Upper lobe of left lung (tissue), 6 donors: ENCODE measurements at regions not wholly inside any gene's neighbourhood (a gene's known extent, or its start where the extent isn't known, plus 50 kb on each side); places are given as distances from the start of the nearest gene placed in this dataset.
"Not testable (repeated sequence)": the region's sequence is repeated elsewhere in the genome, so short reads cannot be mapped to it uniquely, and the experiment has no call there.

ENCODE experiments used
- ATAC-seq, 2 donors: fragments of 200-7000 bp; cut with Tn5 transposase; one replicate each; pipeline ENCODE4 v1.9.1; 2022; ENCODE audit warnings: mild to moderate bottlenecking in 2 of 2, moderate library complexity in 2 of 2; ENCODE audit not compliant: low FRiP score in 2 of 2
- DNase-seq, 2 donors: peaks; one replicate each; pipeline ENCODE4 v3.0.0-alpha.2; 2019 to 2020
- H3K27ac ChIP-seq, 4 donors: fragments of 200-600 bp; sonication (generic); one replicate each; pipeline ENCODE4 v1.5.1; 2016 to 2019
- H3K27me3 ChIP-seq, 4 donors: fragments of 200-600 bp; sonication (generic); one replicate each; pipeline ENCODE4 v1.5.1; 2017 to 2019
- H3K36me3 ChIP-seq, 4 donors: fragments of 200-600 bp; sonication (generic); one replicate each; pipeline ENCODE4 v1.5.1; 2016 to 2019
- H3K4me1 ChIP-seq, 4 donors: fragments of 200-600 bp; sonication (generic); one replicate each; pipeline ENCODE4 v1.5.1; 2018 to 2019
- H3K4me3 ChIP-seq, 4 donors: fragments of 200-600 bp; sonication (generic); one replicate each; pipeline ENCODE4 v1.5.1; 2017 to 2019; ENCODE audit warnings: mild to moderate bottlenecking in 2 of 4, moderate library complexity in 1 of 4
- H3K9me3 ChIP-seq, 4 donors: fragments of 200-600 bp; sonication (generic); one replicate each; pipeline ENCODE4 v1.5.1; 2018 to 2019
- EP300 ChIP-seq, 4 donors: sonication (generic); formaldehyde crosslinking; IDR thresholded peaks; one replicate each; pipeline ENCODE4 v1.5.1; 2017; ENCODE audit warnings: antibody characterized with exemption in 4 of 4, control low read depth in 2 of 4
- POLR2A ChIP-seq, 4 donors: fragments of 450-650 bp; IDR thresholded peaks; one replicate each; pipeline ENCODE4 v1.5.1; 2016 to 2017; ENCODE audit warnings: antibody characterized with exemption in 4 of 4, mild to moderate bottlenecking in 2 of 4
- POLR2AphosphoS5 ChIP-seq, 2 donors: sonication (generic); formaldehyde crosslinking; IDR thresholded peaks; one replicate each; pipeline ENCODE4 v1.5.1; 2017; ENCODE audit warnings: antibody characterized with exemption in 2 of 2
- WGBS, 2 donors: methylation state at CpG; one replicate each; pipeline ENCODE4 v1.1.5; 2017 to 2018; 5-methylcytosine and 5-hydroxymethylcytosine counted together
- TF ChIP-seq, protein P1 (sequence below), 6 experiments: fragments of 450-650 bp in 4 of 6; fragments of 200-600 bp in 2 of 6; sonication (generic) in 2 of 6; IDR thresholded peaks; one replicate each; pipeline ENCODE4 v1.5.1; 2016 to 2019; ENCODE audit warnings: antibody characterized with exemption in 6 of 6
- donor health status: DM: no; HTN: no; CAD: no; lungs with moderate emphysema.
- donor health status: DM: no; HTN: yes; CAD: no; lungs with severe emphysema.

DNA sequence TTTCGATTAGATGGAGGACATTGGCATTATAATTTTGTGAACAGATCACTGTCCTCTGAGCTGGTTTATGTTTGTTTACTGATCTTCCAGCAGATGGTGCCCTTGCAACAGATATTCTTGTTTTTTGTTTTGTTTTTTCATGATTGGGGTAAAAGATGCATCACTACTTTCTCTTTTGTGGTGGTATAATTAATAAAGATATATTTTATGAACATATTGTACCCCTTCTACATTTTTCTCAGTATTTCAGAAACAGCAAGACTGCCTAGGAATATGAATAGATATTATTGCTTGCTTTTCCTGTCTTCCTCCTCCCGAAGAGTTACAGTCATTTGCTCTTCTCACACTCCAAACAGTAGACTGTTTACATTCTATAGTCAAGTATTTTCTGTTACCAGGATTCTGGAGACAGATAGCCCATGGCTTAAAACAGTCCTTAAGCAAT is 905.2 kb downstream of the TRAM1L1 start:
- no peaks in the 10 kb centered on the region for H3K9me3 ChIP-seq
- DNase-seq (no peak), ATAC-seq (no peak)
- TF ChIP-seq POLR2A (IDR thresholded peaks at IDR 0.05) (no peak), POLR2AphosphoS5 (IDR thresholded peaks at IDR 0.05) (no peak), EP300 (IDR thresholded peaks at IDR 0.05) (no peak)
- TF ChIP-seq, protein P1, sequence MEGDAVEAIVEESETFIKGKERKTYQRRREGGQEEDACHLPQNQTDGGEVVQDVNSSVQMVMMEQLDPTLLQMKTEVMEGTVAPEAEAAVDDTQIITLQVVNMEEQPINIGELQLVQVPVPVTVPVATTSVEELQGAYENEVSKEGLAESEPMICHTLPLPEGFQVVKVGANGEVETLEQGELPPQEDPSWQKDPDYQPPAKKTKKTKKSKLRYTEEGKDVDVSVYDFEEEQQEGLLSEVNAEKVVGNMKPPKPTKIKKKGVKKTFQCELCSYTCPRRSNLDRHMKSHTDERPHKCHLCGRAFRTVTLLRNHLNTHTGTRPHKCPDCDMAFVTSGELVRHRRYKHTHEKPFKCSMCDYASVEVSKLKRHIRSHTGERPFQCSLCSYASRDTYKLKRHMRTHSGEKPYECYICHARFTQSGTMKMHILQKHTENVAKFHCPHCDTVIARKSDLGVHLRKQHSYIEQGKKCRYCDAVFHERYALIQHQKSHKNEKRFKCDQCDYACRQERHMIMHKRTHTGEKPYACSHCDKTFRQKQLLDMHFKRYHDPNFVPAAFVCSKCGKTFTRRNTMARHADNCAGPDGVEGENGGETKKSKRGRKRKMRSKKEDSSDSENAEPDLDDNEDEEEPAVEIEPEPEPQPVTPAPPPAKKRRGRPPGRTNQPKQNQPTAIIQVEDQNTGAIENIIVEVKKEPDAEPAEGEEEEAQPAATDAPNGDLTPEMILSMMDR (IDR thresholded peaks at IDR 0.05), result no peak
- no peaks in the 10 kb centered on the region for H3K27me3 ChIP-seq
- WGBS, 2 donors, result 8 to 23% methylated on average over 2 of the region's 2 CpGs
- H3K4me1 ChIP-seq, result no peaks in the 10 kb centered on the region
- H3K27ac ChIP-seq, result no peak overlapping the region
- no peaks in the 10 kb centered on the region for H3K36me3 ChIP-seq
- H3K4me3 ChIP-seq, result no peak overlapping the region

DNA sequence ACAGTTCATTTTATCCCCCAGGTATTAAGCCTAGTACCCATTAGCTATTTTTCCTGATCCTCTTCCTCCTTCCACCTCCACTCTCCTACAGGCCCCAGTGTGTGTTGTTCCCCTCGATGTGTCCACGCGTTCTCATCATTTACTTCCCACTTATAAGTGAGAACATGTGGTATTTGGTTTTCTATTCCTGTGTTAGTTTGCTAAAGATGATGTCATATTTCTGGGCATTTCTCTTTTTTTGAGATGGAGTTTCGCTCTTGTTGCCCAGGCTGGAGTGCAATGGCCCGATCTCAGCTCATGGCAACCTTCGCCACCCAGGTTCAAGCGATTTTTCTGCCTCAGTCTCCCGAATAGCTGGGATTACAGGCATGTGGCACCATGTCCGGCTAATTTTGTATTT is 934.0 kb downstream of the TRAM1L1 start:
- not testable (repeated sequence) for DNase-seq, H3K27ac ChIP-seq, H3K4me3 ChIP-seq, ATAC-seq, H3K4me1 ChIP-seq, H3K27me3 ChIP-seq, H3K36me3 ChIP-seq, H3K9me3 ChIP-seq
- 85 to 95% methylated on average over 9 of the region's 9 CpGs for WGBS, 2 donors

DNA sequence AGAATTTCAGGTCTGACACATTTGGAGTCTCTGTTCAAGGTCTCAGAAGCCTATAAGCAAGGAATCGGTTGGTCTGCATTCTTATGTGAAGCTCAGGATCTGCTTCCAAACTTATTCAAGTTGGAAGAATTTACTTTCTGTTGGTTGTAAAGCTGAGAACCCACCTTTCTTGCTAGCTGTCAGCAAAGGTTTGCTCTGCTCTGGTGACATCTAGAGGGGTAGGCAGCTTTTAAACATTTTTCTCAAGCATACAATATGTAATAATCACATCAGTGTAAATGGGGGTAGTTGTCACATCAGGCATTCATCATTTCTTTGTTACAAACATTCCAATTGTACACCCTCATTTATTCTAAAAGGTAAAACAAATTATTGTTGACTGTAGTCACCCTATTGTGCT is 935.2 kb downstream of the TRAM1L1 start:
- H3K36me3 ChIP-seq, result no peaks in the 10 kb centered on the region
- H3K4me3 ChIP-seq, result no peak overlapping the region
- no peaks in the 10 kb centered on the region for H3K9me3 ChIP-seq
- H3K27ac ChIP-seq, result no peak overlapping the region
- WGBS, 2 donors, result 90 to 100% methylated on average over 1 of the region's 1 CpG
- DNase-seq (no peak), ATAC-seq (no peak)
- H3K27me3 ChIP-seq, result no peaks in the 10 kb centered on the region
- TF ChIP-seq POLR2A (IDR thresholded peaks at IDR 0.05), result no peak
- TF ChIP-seq EP300 (IDR thresholded peaks at IDR 0.05), result no peak
- H3K4me1 ChIP-seq, result no peaks in the 10 kb centered on the region

DNA sequence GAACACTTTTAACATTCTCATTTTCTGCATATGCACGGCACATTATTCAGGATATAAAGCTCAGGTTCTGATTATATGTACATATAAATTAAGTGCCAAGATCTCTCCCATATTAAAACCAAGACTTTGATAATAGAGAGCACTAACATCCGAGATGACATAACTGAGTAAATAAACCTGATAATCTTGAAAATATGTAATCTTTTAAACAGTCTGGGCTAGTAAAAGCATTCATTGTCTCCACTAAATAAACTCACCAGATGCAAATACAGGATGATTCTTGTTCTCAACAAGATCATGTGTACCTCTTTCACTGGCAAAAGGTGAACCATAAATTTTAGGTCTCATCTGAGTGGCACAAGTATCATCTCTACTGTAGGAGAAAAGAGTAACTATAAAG is 942.2 kb downstream of the TRAM1L1 start:
- WGBS, 2 donors, result 62 to 73% methylated on average over 2 of the region's 2 CpGs
- Histone ChIP-seq H3K4me3 (no peak overlapping the region), H3K27me3 (no peaks in the 10 kb centered on the region), H3K9me3 (no peaks in the 10 kb centered on the region), H3K27ac (no peak overlapping the region), H3K36me3 (no peaks in the 10 kb centered on the region), H3K4me1 (no peaks in the 10 kb centered on the region)
- DNase-seq (no peak), ATAC-seq (no peak)
- TF ChIP-seq, protein P1 (IDR thresholded peaks at IDR 0.05), result no peak
- TF ChIP-seq POLR2A (IDR thresholded peaks at IDR 0.05), result no peak
- no peak for TF ChIP-seq POLR2AphosphoS5 (IDR thresholded peaks at IDR 0.05)
- TF ChIP-seq EP300 (IDR thresholded peaks at IDR 0.05), result no peak

DNA sequence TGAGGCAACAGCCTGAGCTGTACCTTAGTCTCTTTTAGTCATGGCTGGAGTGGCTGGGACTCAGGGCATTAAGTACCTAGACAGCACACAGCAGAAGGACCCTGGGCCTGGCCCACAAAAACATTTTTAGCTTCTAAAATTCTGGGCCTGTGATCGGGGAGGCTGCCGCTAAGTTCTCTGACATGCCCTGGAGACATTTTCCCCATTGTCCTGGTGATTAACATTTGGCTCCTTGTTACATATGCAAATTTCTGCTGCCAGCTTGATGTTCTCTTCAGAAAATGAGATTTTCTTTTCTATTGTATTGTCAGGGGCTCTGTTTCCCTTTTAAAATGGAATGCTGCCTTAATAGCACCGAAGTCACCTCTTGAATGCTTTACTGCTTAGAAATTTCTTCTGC is 952.4 kb downstream of the TRAM1L1 start:
- Histone ChIP-seq H3K36me3 (no peaks in the 10 kb centered on the region), H3K9me3 (no peaks in the 10 kb centered on the region), H3K27me3 (no peaks in the 10 kb centered on the region), H3K4me3 (no peak overlapping the region), H3K4me1 (no peaks in the 10 kb centered on the region), H3K27ac (no peak overlapping the region)
- TF ChIP-seq EP300 (IDR thresholded peaks at IDR 0.05), result no peak
- no peak for DNase-seq
- 88 to 98% methylated on average over 3 of the region's 3 CpGs for WGBS, 2 donors
- ATAC-seq, result no peak

DNA sequence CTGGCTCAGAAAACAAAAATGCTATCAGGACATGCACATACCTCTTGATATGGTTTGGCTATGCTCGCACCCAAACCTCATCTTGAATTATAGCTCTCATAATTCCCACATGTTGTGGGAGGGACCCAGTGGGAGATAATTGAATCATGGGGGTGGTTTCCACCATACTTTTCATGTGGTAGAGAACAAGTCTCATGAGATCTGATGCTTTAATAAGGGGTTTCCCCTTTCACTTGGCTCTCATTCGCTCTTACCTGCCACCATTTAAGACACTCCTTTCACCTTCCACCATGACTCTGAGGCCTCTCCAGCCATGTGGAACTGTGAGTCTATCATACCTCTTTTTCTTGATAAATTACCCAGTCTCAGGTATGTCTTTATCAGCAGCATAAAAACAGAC is 958.6 kb downstream of the TRAM1L1 start:
- TF ChIP-seq POLR2A (IDR thresholded peaks at IDR 0.05) (no peak), EP300 (IDR thresholded peaks at IDR 0.05) (no peak), POLR2AphosphoS5 (IDR thresholded peaks at IDR 0.05) (no peak)
- TF ChIP-seq, protein P1 (IDR thresholded peaks at IDR 0.05), result no peak
- no peak for ATAC-seq

More for the DNA sequence above, 958.6 kb downstream of the TRAM1L1 start:
- Histone ChIP-seq H3K4me3 (no peak overlapping the region), H3K4me1 (no peaks in the 10 kb centered on the region), H3K27ac (no peak overlapping the region), H3K36me3 (no peaks in the 10 kb centered on the region), H3K9me3 (no peaks in the 10 kb centered on the region), H3K27me3 (no peaks in the 10 kb centered on the region)
- 88 to 91% methylated on average over 2 of the region's 2 CpGs for WGBS, 2 donors
- DNase-seq, result no peak
